NB4 (cell line): ENCODE measurements at regions not wholly inside any gene's neighbourhood (a gene's known extent, or its start where the extent isn't known, plus 50 kb on each side); places are given as distances from the start of the nearest gene placed in this dataset.

Experiments
- DNase-seq: peaks from one replicate; pipeline ENCODE4 v3.0.0; 2010; ENCODE audit warnings: low read depth
- H3K4me3 ChIP-seq: one replicate; pipeline ENCODE4 v1.5.1; 2011; ENCODE audit warnings: mild to moderate bottlenecking, low read depth, low read length, moderate library complexity
- CTCF ChIP-seq: IDR thresholded peaks from one replicate; pipeline ENCODE4 v1.5.1; 2012; ENCODE audit warnings: low read depth, low read length
- MAX ChIP-seq: IDR thresholded peaks from 2 replicates; pipeline ENCODE4 v1.6.1; 2011; ENCODE audit warnings: low read depth, low read length
- MYC ChIP-seq: IDR thresholded peaks from 2 replicates; pipeline ENCODE4 v1.6.1; 2011; ENCODE audit warnings: low read depth, low read length
- POLR2A ChIP-seq: IDR thresholded peaks from 2 replicates; pipeline ENCODE4 v1.6.1; 2011; ENCODE audit warnings: mild to moderate bottlenecking; ENCODE audit not compliant: insufficient read length; ENCODE audit errors: extremely low read depth

DNA sequence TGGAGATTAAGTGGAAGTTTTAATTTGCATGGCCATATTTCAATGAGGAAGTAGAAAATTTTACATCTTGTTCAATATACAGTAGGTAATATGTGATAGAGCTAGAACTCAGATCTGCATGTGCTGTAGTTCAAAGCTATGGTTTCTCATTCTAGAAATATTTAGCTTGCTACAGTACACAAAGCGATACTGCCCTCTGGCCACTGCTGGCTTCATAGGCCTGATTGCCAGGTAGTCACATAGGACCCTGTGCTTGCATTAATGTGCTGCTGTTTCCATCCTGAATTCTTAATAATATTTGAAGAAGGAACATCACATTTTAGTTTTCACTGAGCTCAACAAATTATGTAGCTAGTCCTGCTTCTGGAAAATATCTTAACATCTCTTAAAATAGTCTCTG is 87.0 kb downstream of the PLSCR2 start:
- TF ChIP-seq POLR2A (no peak), MYC (no peak), MAX (no peak), CTCF (no peak)
- H3K4me3 ChIP-seq: no peak overlapping the region
- no peak for DNase-seq

GRCh38 chr3:146380046-146380445 is 89.3 kb downstream of the PLSCR2 start:
- H3K4me3 ChIP-seq: no peak overlapping the region
- no peak for TF ChIP-seq MAX
- no peak for TF ChIP-seq MYC
- TF ChIP-seq CTCF: no peak
- no peak for TF ChIP-seq POLR2A
- DNase-seq: no peak

DNA sequence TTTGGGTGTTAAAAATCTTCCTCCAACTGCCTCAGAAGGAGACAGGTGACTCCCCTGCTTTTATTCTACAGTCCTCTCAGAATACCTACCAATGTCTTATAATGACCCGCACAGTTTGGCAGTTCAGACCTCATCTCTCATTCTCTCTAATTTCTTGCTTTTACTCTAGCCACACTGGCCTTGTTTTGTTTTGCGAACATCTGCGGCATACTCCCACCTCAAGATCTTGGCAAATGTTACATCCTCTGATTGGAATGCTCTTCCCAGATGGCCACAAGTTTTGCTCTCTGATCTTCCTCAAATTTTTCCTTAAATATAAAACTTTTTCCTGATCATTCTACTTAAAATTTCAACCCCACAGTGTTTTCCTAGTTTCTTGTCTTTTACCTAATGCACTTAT is 94.1 kb downstream of the PLSCR2 start:
- H3K4me3 ChIP-seq: no peak overlapping the region
- DNase-seq: no peak
- TF ChIP-seq MYC (no peak), POLR2A (no peak), CTCF (no peak), MAX (no peak)

DNA sequence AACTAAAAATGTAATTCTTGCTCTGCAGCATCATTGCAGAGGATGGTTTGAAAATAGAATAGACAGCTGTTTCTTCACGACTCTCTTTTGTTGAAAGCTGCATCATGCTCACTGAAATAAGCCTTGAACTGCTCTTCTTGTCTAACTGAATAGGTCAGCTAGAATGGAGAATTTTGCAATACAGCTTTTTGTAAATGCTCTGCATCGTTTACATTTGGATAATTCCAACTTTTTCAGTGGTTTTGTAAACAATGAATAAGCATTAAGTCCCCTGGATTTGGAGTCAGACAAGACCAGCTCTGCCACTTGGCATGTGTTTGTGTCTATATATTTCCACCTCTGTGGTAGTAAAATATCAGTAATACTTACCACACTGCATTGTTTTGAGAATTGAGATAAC is 95.2 kb downstream of the PLSCR2 start:
- TF ChIP-seq MAX (no peak), CTCF (no peak), POLR2A (no peak)
- H3K4me3 ChIP-seq: no peak overlapping the region
- DNase-seq: no peak

GRCh38 chr3:146371902-146372301 is 97.5 kb downstream of the PLSCR2 start:
- TF ChIP-seq POLR2A (no peak), CTCF (no peak), MYC (no peak), MAX (no peak)
- no peak for DNase-seq
- no peak overlapping the region for H3K4me3 ChIP-seq

DNA sequence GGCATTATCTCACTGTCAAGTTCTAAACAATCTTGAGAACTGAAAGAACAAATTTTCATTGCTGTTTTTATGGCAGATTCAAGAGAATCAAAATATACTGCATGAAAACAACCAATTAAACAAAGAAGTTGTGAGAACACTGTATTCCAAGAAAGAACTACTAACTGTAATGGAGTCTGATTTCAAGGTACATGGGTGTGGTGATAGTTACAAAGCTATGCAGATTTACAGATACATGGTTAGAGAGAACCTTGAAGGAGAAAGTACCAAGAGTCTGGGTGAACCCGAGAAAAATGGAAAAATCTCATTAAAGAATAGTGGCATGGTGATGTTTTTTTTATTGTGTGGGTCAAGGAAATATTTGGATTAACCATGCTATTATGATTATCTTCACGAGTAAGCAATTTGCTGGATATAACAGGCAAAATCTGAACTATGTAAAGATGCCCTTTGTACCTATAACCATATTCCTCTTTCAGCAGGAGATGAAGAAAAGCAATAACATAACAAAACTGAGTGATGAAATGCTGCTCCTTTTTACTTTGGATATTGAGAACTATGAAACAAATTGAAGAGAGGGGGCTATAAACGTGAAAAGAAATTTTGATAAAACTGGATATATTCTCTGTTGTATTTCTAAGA is 100.4 kb downstream of the PLSCR2 start:
- no peak for TF ChIP-seq MYC
- DNase-seq: no peak
- H3K4me3 ChIP-seq: no peak overlapping the region
